GM21390 (cell line): ENCODE measurements at regions not wholly inside any gene's neighbourhood (a gene's known extent, or its start where the extent isn't known, plus 50 kb on each side); places are given as distances from the start of the nearest gene placed in this dataset.

ENCODE experiments used
- ATAC-seq: cut with Tn5 transposase; IDR thresholded peaks from one replicate; pipeline ENCODE4 v1.9.1; 2021; ENCODE audit not compliant: unreplicated experiment

DNA sequence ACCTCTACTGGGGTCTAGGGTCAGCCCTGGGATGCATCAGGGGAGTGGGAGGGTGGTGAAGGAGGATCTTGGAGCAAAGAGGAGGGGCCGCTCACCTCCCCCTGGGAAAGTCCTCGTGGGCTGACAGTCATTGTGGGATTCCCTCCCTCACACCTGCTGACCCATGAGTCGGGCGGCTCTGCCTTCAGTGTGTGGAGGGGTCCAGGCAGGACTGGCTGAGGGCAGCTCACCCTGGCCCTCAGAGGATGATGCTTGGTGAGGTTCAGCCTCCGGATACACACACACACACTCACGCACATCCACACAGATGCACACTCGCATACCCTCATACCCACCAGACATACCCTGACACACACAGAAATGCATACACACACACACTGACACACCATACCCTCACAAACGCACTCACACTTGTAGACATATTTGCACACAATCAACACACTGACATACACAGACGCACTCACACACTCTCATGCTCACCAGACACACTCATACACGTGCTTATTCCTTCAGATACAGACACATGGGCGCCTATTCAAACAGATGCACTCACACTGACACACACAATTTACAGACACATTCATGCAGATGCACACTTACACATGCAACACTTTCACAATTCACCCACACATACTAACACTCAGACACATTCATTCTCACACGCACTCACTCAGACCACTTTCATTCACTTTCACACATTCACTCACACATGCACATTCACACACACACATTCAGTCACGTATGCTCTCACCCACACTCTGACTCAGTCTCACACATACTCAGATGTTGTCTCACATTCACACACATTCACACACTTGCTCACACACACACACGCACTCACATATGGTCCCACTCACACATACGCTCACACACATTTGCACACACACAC lies 105.1 kb upstream of the RPL38 start:
- no peak for ATAC-seq

GRCh38 chr17:74099442-74100340 lies 103.8 kb upstream of the RPL38 start:
- ATAC-seq = no peak

DNA sequence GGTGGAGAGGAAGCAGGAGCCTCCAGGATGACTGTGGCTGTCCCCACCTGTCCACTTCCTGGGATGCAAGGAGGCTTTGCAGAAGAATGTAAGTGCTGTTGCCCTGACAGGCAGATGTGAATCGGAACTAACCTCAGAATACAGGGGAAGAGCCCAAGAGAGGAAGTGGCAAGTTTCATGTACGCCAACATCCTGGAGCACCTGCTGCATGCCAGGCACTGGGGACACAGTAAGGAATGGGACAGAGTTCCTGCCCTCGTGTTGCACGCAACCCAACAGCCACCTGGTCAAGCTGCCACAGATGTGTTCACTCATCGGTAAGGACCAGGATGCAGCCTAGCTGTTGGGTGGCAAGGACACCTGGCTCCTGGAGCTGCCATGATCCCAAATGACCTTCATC lies 98.6 kb upstream of the RPL38 start:
- no peak for ATAC-seq

DNA sequence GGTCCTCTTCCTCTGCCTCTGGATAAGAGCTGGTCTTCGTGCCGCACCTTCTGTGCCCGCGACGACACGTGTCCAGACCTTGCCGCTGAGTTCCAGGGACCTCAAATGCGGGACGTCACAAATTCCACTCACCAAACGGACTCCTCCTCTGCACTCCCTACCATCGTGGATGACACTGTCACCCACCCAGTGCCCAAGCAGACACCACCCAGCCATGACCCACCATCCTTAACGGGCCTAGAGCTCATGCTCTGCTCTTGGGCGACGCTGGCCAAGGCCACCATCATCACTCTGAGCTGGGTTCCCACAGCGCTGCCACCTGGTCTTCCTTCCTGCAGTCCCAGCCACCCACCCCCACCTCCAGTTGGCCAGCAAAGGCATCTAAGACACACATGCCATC lies 96.4 kb upstream of the RPL38 start:
- ATAC-seq = no peak

DNA sequence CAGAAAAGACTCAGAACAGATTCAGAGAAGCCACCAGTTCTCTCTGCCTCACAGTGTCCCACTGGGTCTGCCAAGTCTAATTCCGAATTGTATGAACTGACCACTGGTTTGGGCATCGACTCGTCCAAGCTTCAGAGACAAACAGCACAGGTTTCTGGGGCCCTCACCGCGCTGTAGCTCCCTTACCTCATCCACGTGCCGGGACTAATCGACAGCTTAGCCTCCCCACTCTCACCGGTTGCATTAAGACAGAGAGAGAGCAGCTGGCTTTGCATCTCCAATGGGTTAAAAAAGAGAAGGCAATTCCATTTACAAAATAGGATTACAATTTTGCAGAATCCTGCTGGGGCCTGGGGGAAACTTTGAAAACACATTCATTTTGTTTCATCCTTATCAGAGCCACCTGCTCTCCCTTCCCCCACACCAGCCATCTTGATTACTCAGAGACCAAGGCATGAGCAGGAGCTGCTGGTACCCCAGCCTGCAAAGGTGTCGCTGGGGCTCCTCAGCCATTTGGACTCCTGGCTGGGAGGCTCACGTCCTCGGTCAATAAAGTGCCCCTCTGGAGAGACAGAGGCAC lies 95.3 kb upstream of the RPL38 start:
- no peak for ATAC-seq

DNA sequence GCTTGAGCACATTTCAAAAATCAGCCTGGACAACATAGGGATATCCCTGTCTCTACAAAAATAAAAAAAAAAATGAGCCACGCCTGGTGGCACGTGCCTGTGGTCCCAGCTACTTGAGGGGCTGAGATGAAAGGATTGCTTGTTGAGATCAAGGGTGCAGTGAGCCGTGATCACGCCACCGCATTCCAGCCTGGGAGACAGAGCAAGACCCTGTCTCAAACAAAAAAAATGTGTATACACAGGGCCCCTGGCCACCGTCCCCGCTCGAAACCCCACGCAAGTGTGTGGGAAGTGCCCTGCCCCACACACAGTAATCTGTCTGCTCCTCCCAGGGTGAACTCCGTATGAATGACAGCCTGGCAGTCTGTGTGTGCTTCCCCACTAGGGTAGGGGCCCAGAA lies 93.0 kb upstream of the RPL38 start:
- no peak for ATAC-seq

GRCh38 chr17:74113326-74113725 lies 90.2 kb upstream of the RPL38 start:
- no peak for ATAC-seq

DNA sequence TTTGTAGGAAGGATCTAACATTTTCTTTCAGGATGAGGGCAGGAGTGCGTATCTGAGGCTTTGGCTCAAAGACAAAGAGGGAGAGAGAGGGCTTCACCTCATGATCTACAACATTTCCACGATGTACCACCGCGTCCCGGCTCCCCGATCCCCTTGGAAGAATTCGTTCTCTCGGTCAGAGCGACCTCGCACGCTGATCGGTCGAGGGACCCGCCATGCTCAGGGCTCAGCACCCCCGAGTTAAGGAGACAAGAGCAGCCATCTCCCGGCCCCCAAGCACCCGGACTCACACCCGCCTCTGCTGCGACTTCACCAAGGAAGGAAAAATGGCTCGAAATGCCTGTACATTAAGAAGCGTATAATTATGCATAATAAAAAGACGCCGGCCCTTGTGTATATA lies 89.5 kb upstream of the RPL38 start:
- no peak for ATAC-seq

DNA sequence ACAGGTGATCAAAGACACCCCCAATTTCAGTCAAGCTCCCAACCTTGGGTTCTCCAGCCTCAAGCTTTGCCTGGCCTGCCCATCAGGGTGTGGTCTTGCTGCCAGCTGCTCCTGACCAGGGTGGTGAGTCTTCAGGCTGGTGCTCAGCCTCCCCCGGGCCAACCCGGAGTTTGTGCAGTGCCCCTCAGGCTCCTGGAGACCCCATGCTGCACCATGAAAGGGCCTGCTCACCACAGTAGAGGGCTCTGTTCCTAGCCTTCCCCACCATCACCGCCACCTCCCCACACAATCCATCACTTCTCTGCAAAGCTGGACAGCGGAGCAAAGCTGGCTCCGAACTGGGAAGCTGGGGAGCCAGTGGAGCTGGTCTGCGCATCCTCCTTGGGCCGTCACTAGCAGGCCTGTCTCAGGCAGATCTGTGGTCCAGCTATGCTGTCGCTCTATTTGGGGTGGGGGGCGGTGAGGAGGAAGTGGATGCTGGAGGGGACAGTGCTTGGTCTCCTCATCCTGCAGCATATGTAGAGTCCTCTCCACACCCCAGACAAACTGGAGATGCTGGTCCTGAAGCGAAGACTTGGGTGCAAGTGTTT lies 88.5 kb upstream of the RPL38 start:
- ATAC-seq = no peak

DNA sequence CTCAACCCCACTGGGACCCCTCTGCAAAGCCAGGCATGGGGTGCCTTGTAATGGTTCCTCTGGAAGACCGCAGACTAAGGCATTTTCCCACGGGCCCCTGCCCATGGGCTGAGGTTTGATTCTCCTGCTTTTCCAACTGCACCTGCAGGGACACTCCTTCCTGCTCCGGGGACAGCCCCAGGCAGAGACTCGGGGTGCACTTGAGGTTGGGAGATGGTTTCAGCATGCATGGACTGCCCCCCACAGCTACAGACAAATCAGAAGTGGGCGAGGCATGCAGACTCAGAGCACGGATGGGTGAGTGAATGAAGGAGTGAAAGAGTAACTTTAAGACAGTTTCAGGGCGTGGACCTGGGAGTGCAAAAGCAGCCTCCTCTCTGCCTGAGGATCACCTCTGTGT lies 87.9 kb upstream of the RPL38 start:
- no peak for ATAC-seq

DNA sequence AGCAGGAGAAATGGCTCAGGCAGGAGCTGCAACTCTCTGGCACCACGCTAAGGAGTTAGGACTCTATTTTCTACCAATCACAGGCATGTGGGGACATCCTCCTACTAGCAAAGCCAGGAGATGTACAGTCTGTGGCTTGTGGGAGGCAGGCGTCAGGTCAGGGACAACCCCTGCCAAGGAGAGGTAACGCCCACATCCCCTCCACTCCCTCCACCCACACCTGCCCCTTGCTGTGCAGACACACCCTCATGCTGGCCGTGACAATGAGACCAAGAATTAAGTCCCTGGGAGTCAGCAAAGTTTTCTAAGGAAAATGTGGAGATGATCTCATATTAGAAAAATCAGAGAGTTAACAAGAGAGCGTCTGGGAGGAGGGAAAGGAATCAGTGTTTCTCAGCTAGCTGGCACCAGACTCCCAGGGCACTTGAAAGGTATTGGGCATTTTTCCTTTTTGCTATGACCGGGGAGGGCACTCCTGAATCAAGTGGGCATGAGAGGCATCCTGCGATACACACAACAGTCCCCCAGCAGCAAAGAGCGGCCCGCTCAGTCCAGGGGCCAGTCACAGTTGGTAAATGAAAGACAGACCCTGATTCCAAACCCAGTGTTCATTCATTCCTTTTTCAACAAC lies 87.3 kb upstream of the RPL38 start:
- no peak for ATAC-seq

DNA sequence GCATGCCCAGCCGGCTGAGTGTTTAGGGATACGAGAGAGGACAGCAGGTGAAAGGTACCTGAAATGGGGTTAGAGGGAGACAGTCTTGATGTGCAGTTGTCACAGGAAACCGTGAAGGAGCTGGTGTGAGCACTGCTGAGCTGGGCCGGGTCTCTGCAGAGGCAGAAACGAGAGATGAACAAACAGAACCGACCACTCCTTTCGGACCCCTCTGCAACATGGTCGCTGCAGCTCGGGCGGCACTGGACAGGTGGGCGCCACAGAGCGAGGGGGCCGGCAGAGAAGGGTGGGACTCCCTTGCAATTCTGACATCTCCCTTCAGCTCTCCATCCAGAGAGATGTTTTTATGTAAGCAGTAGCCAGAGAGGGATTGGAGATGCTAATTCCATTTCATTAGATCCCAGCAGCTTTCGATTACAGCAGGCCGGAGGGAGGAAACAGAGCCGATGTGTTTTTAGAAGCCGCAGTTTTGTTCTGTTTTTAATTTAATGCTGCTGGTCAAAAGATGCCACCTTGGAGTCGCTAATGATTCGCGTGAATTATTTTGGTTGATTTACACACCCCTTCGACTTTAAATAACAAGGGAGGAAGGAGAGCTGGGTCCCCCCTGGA lies 86.3 kb upstream of the RPL38 start:
- ATAC-seq = no peak

DNA sequence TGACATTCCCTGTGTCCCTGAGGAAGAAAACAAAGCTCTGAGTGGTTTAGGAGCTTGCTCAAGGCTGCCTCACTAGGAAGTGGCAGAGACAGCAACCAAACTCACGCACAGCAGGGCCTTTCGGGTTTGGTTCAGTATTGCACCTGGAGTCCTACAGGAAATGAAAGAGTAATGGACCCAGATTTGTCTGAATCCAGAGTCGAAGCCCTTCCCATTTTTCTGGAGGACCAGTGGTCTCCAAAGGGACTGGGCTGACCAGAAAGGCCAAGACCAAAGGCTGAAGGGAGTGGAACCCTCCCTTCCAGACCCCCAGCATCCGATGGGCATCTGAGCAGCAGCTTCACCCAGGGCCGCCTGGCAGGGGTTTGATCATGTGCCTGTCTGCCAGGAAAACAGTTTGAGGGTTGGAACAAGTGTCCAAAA lies 85.5 kb upstream of the RPL38 start:
- ATAC-seq = no peak

DNA sequence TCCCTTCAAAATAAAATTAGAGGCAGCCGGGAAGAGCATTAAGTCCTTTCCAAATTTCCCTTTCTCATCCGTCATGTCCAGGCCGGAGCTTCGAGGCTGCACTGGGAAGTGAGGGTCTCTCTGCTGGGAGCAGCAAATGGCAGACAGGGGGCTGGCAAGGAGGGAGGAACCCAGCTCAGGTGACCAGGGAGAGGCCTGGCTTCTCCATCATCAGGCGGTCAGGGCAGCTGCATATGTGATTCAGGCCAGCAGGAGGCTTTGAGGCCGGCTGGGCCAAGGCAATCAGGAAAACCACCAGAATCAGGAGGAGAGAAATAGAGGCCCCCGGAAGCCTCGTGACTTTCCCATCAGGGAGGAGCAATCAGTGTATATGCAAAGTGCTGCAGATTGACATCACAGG lies 85.0 kb upstream of the RPL38 start:
- no peak for ATAC-seq

GRCh38 chr17:74119049-74119580 lies 84.4 kb upstream of the RPL38 start:
- no peak for ATAC-seq

GRCh38 chr17:74119965-74120364 lies 83.5 kb upstream of the RPL38 start:
- no peak for ATAC-seq

DNA sequence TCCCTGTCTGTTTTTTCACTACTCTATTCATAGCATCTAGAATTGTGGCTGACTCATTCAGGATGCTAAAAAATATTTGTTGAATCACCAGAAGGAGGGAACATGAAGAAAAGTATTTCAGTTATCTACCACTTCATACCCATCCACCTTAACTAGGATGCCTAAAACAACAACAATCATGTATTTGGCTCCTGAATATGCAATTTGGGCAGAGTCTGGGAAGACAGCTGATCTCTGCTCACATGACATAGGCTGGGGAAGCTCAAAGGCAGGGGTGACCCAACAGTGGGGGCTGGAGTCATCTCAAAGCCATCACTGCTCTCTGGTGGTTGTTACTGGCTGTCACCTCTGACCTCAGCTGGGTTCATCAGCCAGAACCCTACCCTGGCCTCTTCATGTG lies 80.1 kb upstream of the RPL38 start:
- no peak for ATAC-seq

- no peak for ATAC-seq
Observed at GRCh38 chr17:74123866-74124444, 79.5 kb upstream of the RPL38 start.

DNA sequence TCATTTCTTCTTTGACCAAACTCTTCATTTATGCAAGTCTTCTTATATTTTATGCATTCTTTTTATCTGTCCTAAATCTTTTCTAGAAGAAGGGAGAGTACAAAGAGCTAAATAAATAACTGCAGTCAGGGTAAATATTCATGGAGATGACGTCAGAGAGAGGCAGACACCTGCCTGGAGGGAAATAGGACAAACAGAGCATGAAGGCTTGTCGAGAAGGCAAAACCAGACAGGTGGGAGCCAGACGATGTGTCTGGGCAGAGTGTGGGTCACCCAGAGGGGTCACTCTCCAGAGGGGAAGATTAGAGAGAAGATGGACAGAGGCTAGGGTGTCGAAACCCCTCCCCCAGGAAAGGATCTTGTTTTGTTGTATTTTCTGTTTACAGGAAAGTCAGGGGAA lies 78.3 kb upstream of the RPL38 start:
- no peak for ATAC-seq
